Endothelial cell of umbilical vein (primary cell): ENCODE measurements at regions not wholly inside any gene's neighbourhood (a gene's known extent, or its start where the extent isn't known, plus 50 kb on each side); places are given as distances from the start of the nearest gene placed in this dataset.

Experiments
- BruUV-seq: library from RNA; stranded (reverse); fragments of 400-500 nt; replicated peaks from 2 replicates; lab custom pipeline; 2021; lab: Mats Ljungman, UMichigan
- CTCF ChIA-PET: fragments of 300-600, 350-600 bp; sonication (Branson Sonifier 250); formaldehyde crosslinking; loops from one replicate; lab custom pipeline; 2021; ENCODE audit warnings: antibody characterized with exemption, inconsistent platforms; lab: Charles Lee
- POLR2A ChIA-PET: fragments of 300-600, 350-600 bp; sonication (Branson Sonifier 250); formaldehyde crosslinking; loops from one replicate; lab custom pipeline; 2021; ENCODE audit warnings: antibody characterized with exemption, inconsistent platforms; lab: Charles Lee
- DNase-seq: peaks from one replicate; pipeline ENCODE4 v3.0.0-alpha.2; 2011; ENCODE audit warnings: low read depth, low spot score
- FAIRE-seq: peaks from 2 replicates; lab custom pipeline; 2011; peaks lifted over from hg19 to GRCh38; lab: Jason Lieb, UNC
- H2AFZ ChIP-seq: 2 replicates; pipeline ENCODE4 v1.6.0; 2012; ENCODE audit warnings: low read depth, low read length, control low read depth, inconsistent platforms
- H3K27ac ChIP-seq: 2 replicates; pipeline ENCODE4 v1.5.1; 2011; ENCODE audit warnings: low read depth, mild to moderate bottlenecking, control low read depth, low read length, moderate library complexity; ENCODE audit not compliant: insufficient read depth
- H3K27me3 ChIP-seq, 2 experiments: 2 replicates each; pipeline versions ENCODE4 v1.6.0 to v1.6.1; 2011; ENCODE audit warnings: low read length in 2 of 2, mixed read lengths in 1 of 2; ENCODE audit not compliant: control insufficient read depth in 2 of 2, insufficient read depth in 2 of 2
- H3K36me3 ChIP-seq, 2 experiments: 2 replicates in 1 of 2; 3 replicates in 1 of 2; pipeline ENCODE4 v1.5.1; 2011; ENCODE audit warnings: low read length in 2 of 2, mild to moderate bottlenecking in 1 of 2, moderate library complexity in 1 of 2; ENCODE audit not compliant: control insufficient read depth in 2 of 2, insufficient read depth in 2 of 2; ENCODE audit errors: extremely low read depth in 1 of 2
- H3K4me1 ChIP-seq: 3 replicates; pipeline ENCODE4 v1.5.1; 2011; ENCODE audit warnings: mild to moderate bottlenecking, low read length; ENCODE audit not compliant: control insufficient read depth, insufficient read depth; ENCODE audit errors: extremely low read depth
- H3K4me2 ChIP-seq: 2 replicates; pipeline ENCODE4 v1.6.1; 2011; ENCODE audit warnings: low read length, control low read depth, mixed read lengths; ENCODE audit not compliant: insufficient read depth
- H3K4me3 ChIP-seq, 3 experiments: fragments of 200-600 bp in 1 of 3; sonication (generic), shearing (Covaris generic) in 1 of 3; replicated peaks in 1 of 3; 2 replicates each; pipeline ENCODE4 v1.5.1; 2011 to 2016; ENCODE audit warnings: control low read depth in 3 of 3, low read length in 3 of 3, mild to moderate bottlenecking in 2 of 3, inconsistent platforms in 1 of 3, low read depth in 1 of 3, moderate library complexity in 1 of 3; ENCODE audit not compliant: insufficient read depth in 1 of 3
- H3K79me2 ChIP-seq: 2 replicates; pipeline ENCODE4 v1.6.0; 2012; ENCODE audit warnings: low read length, inconsistent platforms; ENCODE audit not compliant: control insufficient read depth, insufficient read depth
- H3K9ac ChIP-seq: replicated peaks from 2 replicates; pipeline ENCODE3; 2011; ENCODE audit warnings: low read length, control low read depth; ENCODE audit not compliant: insufficient read depth; ENCODE audit errors: extremely low read depth
- H3K9me1 ChIP-seq: replicated peaks from 3 replicates; pipeline ENCODE4 v1.6.0; 2011; ENCODE audit warnings: mild to moderate bottlenecking, low read length; ENCODE audit not compliant: control insufficient read depth, insufficient read depth; ENCODE audit errors: extremely low read depth
- H3K9me3 ChIP-seq: replicated peaks from 2 replicates; pipeline ENCODE4 v1.5.1; 2012; ENCODE audit warnings: low read length, inconsistent platforms; ENCODE audit not compliant: control insufficient read depth, insufficient read depth
- H4K20me1 ChIP-seq: replicated peaks from 2 replicates; pipeline ENCODE3; 2011; ENCODE audit warnings: mild to moderate bottlenecking, low read length; ENCODE audit not compliant: control insufficient read depth, insufficient read depth; ENCODE audit errors: extremely low read depth
- EZH2 ChIP-seq: IDR thresholded peaks from 2 replicates; pipeline ENCODE4 v1.6.1; 2012; ENCODE audit warnings: borderline replicate concordance, low read depth, mild to moderate bottlenecking, moderate library complexity, low read length, inconsistent platforms; ENCODE audit not compliant: severe bottlenecking
- FOS ChIP-seq: IDR thresholded peaks from 2 replicates; pipeline ENCODE4 v1.6.1; 2011; ENCODE audit warnings: mild to moderate bottlenecking, low read length, moderate library complexity, borderline replicate concordance; ENCODE audit not compliant: insufficient read depth
- GATA2 ChIP-seq: IDR thresholded peaks from 2 replicates; pipeline ENCODE4 v1.7.0; 2011; ENCODE audit warnings: low read depth, mild to moderate bottlenecking, moderate library complexity, mixed read lengths, low read length; ENCODE audit not compliant: insufficient read length, insufficient read depth
- JUN ChIP-seq: IDR thresholded peaks from 2 replicates; pipeline ENCODE4 v1.6.1; 2011; ENCODE audit warnings: borderline replicate concordance, low read depth; ENCODE audit not compliant: insufficient read length, insufficient read depth
- MYC ChIP-seq: IDR thresholded peaks from one replicate; pipeline ENCODE4 v1.6.1; 2011; ENCODE audit warnings: mild to moderate bottlenecking, low read depth, low read length
- POLR2A ChIP-seq: IDR thresholded peaks from 2 replicates; pipeline ENCODE4 v1.6.1; 2012; ENCODE audit warnings: low read depth, mild to moderate bottlenecking, control low read depth, low read length
- POLR2AphosphoS5 ChIP-seq: IDR thresholded peaks from 2 replicates; pipeline ENCODE4 v1.6.1; 2012; ENCODE audit warnings: low read depth, mild to moderate bottlenecking, control low read depth, low read length, moderate library complexity; ENCODE audit not compliant: insufficient read depth
- dilution Hi-C: fragments of 300-500 bp; cut with MboI; formaldehyde crosslinking; loops from one replicate; pipeline ENCODE4 v1.15.0; 2019; ENCODE audit warnings: low sequenced_read_pairs; ENCODE audit not compliant: extremely low pct_ligation_motif_present
- intact Hi-C: fragments of 100-400 bp; cut with micrococcal nuclease; formaldehyde crosslinking; loops from one replicate; pipeline ENCODE4 v1.10.0; 2022
- TF ChIP-seq, protein P1 (sequence below), 2 donors: IDR thresholded peaks; 1 replicate in 1 of 2; 2 replicates in 1 of 2; pipeline ENCODE4 v1.5.1; 2011; ENCODE audit warnings: low read length in 2 of 2, mild to moderate bottlenecking in 2 of 2, moderate library complexity in 2 of 2, control low read depth in 1 of 2, inconsistent platforms in 1 of 2, low read depth in 1 of 2; ENCODE audit not compliant: insufficient read depth in 1 of 2; ENCODE audit errors: extremely low read depth in 1 of 2
- TF ChIP-seq, protein P2 (sequence below): IDR thresholded peaks from 2 replicates; pipeline ENCODE4 v1.6.1; 2011; ENCODE audit not compliant: insufficient read depth, insufficient read length

DNA sequence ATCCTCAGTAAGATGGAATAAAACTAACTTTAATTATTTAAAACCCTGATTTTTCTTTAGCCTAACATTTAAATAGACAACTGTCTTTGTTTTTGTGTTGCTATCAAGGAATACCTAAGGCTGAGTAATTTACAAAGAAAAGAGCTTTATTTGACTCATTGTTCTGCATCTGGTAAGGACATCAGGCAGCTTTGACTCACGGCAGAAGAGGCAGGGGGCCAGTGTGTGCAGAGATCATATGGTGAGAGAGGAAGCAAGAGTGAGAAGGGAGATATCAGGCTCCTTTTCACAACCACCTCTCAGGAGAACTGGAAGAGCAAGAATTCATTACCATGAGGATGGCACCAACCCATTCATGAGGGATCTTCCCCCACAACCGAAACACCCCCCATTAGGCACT lies 64.6 kb upstream of the TFPI start:
- no peak for FAIRE-seq
- H3K9me1 ChIP-seq = no peaks in the 10 kb centered on the region
- no peaks in the 10 kb centered on the region for H3K79me2 ChIP-seq
- ChIA-PET CTCF (no interaction called here), POLR2A (no interaction called here)
- H3K36me3 ChIP-seq = no peaks in the 10 kb centered on the region
- no peaks in the 10 kb centered on the region for H3K27me3 ChIP-seq
- BruUV-seq = no TSS peak
- no peak overlapping the region for H3K27ac ChIP-seq
- TF ChIP-seq, protein P1, sequence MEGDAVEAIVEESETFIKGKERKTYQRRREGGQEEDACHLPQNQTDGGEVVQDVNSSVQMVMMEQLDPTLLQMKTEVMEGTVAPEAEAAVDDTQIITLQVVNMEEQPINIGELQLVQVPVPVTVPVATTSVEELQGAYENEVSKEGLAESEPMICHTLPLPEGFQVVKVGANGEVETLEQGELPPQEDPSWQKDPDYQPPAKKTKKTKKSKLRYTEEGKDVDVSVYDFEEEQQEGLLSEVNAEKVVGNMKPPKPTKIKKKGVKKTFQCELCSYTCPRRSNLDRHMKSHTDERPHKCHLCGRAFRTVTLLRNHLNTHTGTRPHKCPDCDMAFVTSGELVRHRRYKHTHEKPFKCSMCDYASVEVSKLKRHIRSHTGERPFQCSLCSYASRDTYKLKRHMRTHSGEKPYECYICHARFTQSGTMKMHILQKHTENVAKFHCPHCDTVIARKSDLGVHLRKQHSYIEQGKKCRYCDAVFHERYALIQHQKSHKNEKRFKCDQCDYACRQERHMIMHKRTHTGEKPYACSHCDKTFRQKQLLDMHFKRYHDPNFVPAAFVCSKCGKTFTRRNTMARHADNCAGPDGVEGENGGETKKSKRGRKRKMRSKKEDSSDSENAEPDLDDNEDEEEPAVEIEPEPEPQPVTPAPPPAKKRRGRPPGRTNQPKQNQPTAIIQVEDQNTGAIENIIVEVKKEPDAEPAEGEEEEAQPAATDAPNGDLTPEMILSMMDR (IDR thresholded peaks at IDR 0.05; ENCODE audit: extremely low read depth in 1 of 2, insufficient read depth in 1 of 2, low read depth in 1 of 2, low read length in 2 of 2) = no peak
- no peak for TF ChIP-seq MYC
- no peak for TF ChIP-seq POLR2A
- no peak for TF ChIP-seq GATA2
- no peak for TF ChIP-seq JUN
- no peak for TF ChIP-seq FOS
- TF ChIP-seq, protein P2, sequence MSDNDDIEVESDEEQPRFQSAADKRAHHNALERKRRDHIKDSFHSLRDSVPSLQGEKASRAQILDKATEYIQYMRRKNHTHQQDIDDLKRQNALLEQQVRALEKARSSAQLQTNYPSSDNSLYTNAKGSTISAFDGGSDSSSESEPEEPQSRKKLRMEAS = no peak
- no peak for TF ChIP-seq POLR2AphosphoS5
- no peak for TF ChIP-seq EZH2
- DNase-seq = no peak
- H3K4me1 ChIP-seq = no peaks in the 10 kb centered on the region
- dilution Hi-C loops (no loop called here), intact Hi-C loops (no loop called here)
- no peak overlapping the region for H3K4me3 ChIP-seq
- H2AFZ ChIP-seq = no peak overlapping the region
- no peaks in the 10 kb centered on the region for H4K20me1 ChIP-seq
- H3K9me3 ChIP-seq = no peaks in the 10 kb centered on the region
- H3K4me2 ChIP-seq = no peak overlapping the region
- H3K9ac ChIP-seq = no peak overlapping the region
